Progenitor cell of endocrine pancreas (in vitro differentiated cells): ENCODE measurements at regions not wholly inside any gene's neighbourhood (a gene's known extent, or its start where the extent isn't known, plus 50 kb on each side); places are given as distances from the start of the nearest gene placed in this dataset.

Source experiments
- DNase-seq: peaks from one replicate; pipeline ENCODE4 v3.0.0; 2021; ENCODE audit warnings: low spot score; ENCODE audit not compliant: unreplicated experiment
- H3K27ac Mint-ChIP-seq: 2 replicates; pipeline ENCODE4 v1.8.0; 2021; ENCODE audit warnings: mild to moderate bottlenecking, moderate library complexity, mixed read lengths
- H3K27me3 Mint-ChIP-seq: 2 replicates; pipeline ENCODE4 v1.8.0; 2021; ENCODE audit warnings: mixed read lengths
- H3K36me3 Mint-ChIP-seq: 2 replicates; pipeline ENCODE4 v1.8.0; 2022; ENCODE audit warnings: mixed read lengths; ENCODE audit not compliant: insufficient read depth
- H3K4me1 Mint-ChIP-seq: 2 replicates; pipeline ENCODE4 v1.8.0; 2021; ENCODE audit warnings: low read depth, mixed read lengths
- H3K4me3 Mint-ChIP-seq: 2 replicates; pipeline ENCODE4 v1.8.0; 2021; ENCODE audit warnings: low read depth, mild to moderate bottlenecking, moderate library complexity, mixed read lengths
- H3K9me3 Mint-ChIP-seq: 2 replicates; pipeline ENCODE4 v1.8.0; 2021; ENCODE audit warnings: low read depth, mixed read lengths
- TF ChIP-seq, protein P1 (sequence below): fragments of 200-600 bp; sonication (generic); IDR thresholded peaks from one replicate; pipeline ENCODE4 v1.5.0; 2021; ENCODE audit warnings: antibody characterized with exemption, mild to moderate bottlenecking; ENCODE audit not compliant: unreplicated experiment

DNA sequence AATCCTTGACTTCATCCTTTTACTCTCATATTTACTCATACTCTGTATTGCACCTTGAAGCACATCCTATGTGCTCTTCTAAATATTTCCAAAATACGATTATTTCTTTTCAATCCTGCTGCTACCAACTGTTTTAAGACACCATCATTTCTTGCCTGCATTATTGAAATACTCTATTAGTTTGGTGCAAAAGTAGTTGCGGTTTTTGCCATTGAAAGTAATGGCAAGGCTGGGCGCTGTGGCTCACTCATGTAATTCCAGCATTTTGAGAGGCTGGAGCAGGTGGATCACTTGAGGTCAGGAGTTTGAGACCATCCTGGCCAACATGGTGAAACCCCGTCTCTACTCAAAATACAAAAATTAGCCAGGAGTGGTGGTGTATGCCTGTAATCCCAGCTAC, 412.5 kb downstream of the KCNH5 start:
- no peak for DNase-seq
- TF ChIP-seq, protein P1, sequence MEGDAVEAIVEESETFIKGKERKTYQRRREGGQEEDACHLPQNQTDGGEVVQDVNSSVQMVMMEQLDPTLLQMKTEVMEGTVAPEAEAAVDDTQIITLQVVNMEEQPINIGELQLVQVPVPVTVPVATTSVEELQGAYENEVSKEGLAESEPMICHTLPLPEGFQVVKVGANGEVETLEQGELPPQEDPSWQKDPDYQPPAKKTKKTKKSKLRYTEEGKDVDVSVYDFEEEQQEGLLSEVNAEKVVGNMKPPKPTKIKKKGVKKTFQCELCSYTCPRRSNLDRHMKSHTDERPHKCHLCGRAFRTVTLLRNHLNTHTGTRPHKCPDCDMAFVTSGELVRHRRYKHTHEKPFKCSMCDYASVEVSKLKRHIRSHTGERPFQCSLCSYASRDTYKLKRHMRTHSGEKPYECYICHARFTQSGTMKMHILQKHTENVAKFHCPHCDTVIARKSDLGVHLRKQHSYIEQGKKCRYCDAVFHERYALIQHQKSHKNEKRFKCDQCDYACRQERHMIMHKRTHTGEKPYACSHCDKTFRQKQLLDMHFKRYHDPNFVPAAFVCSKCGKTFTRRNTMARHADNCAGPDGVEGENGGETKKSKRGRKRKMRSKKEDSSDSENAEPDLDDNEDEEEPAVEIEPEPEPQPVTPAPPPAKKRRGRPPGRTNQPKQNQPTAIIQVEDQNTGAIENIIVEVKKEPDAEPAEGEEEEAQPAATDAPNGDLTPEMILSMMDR: no peak
- no peak overlapping the region for H3K27ac Mint-ChIP-seq

DNA sequence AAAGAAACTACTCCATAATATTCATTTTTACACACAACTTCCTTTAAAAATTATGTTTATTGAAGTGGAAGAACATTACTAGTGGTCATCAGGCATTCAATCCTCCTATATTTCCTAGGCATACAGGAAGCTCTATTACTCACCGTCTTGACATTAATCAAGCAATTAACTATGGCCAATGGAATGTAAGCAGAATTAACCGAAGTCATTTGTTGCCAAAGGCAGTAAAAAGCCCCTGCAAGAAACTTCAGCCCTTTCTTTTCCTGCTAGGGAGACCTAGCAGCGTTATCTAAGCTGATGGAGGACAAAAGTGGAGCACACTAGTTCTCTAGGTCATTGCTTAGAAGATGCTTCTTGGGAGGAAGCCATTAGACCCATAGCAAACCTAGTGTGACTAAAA, 399.6 kb downstream of the KCNH5 start:
- no peaks in the 10 kb centered on the region for H3K36me3 Mint-ChIP-seq
- H3K9me3 Mint-ChIP-seq: no peaks in the 10 kb centered on the region
- DNase-seq: no peak
- no peak overlapping the region for H3K27ac Mint-ChIP-seq
- TF ChIP-seq, protein P1: no peak
- no peaks in the 10 kb centered on the region for H3K27me3 Mint-ChIP-seq
- H3K4me1 Mint-ChIP-seq: peaks cover 2% of the 10 kb centered on the region
- H3K4me3 Mint-ChIP-seq: no peak overlapping the region

More for the DNA sequence above, 412.5 kb downstream of the KCNH5 start:
- no peaks in the 10 kb centered on the region for H3K27me3 Mint-ChIP-seq
- peaks cover 8% of the 10 kb centered on the region for H3K9me3 Mint-ChIP-seq
- peaks cover 1% of the 10 kb centered on the region for H3K36me3 Mint-ChIP-seq
- H3K4me3 Mint-ChIP-seq: no peak overlapping the region
- H3K4me1 Mint-ChIP-seq: peaks cover 5% of the 10 kb centered on the region
